OCI-LY1 (cell line): ENCODE measurements at regions not wholly inside any gene's neighbourhood (a gene's known extent, or its start where the extent isn't known, plus 50 kb on each side); places are given as distances from the start of the nearest gene placed in this dataset.
A peak's percentile ranks its signal among the peaks of the same experiment; 100 is the strongest.

ENCODE experiments used
- H2AFZ ChIP-seq: fragments of 200-600 bp; sonication (generic), shearing (Covaris generic); 2 replicates; pipeline ENCODE4 v1.6.0; 2014; ENCODE audit warnings: antibody characterized with exemption, mild to moderate bottlenecking, low read length
- H3F3A ChIP-seq: fragments of 200-600 bp; sonication (generic), shearing (Covaris generic); 2 replicates; pipeline ENCODE4 v1.6.0; 2014; ENCODE audit warnings: mild to moderate bottlenecking, antibody characterized with exemption, low read length, moderate library complexity; ENCODE audit not compliant: insufficient read depth
- H3K27ac ChIP-seq: fragments of 200-600 bp; sonication (generic); 2 replicates; pipeline ENCODE4 v1.5.1; 2014; ENCODE audit warnings: low read length, mixed run types, mild to moderate bottlenecking, low read depth; ENCODE audit not compliant: poor library complexity, severe bottlenecking
- H3K27me3 ChIP-seq: fragments of 200-600 bp; sonication (generic); 2 replicates; pipeline ENCODE4 v1.6.0; 2014; ENCODE audit warnings: antibody characterized with exemption, mild to moderate bottlenecking, low read length, moderate library complexity; ENCODE audit not compliant: insufficient read depth
- H3K36me3 ChIP-seq: fragments of 200-600 bp; sonication (generic); 2 replicates; pipeline ENCODE4 v1.6.1; 2014; ENCODE audit warnings: mild to moderate bottlenecking, antibody characterized with exemption, low read length, moderate library complexity, mixed read lengths; ENCODE audit not compliant: insufficient read depth
- H3K4me1 ChIP-seq: fragments of 200-600 bp; sonication (generic); 2 replicates; pipeline ENCODE4 v1.5.1; 2014; ENCODE audit warnings: mild to moderate bottlenecking, low read length, moderate library complexity; ENCODE audit not compliant: insufficient read depth, severe bottlenecking
- H3K4me2 ChIP-seq: fragments of 200-600 bp; sonication (generic), shearing (Covaris generic); 2 replicates; pipeline ENCODE4 v1.6.1; 2014; ENCODE audit warnings: low read length
- H3K4me3 ChIP-seq: fragments of 200-600 bp; sonication (generic); 2 replicates; pipeline ENCODE4 v1.5.1; 2014; ENCODE audit warnings: low read length, low read depth, mild to moderate bottlenecking, mixed read lengths; ENCODE audit not compliant: poor library complexity, severe bottlenecking
- H3K79me2 ChIP-seq: fragments of 200-600 bp; shearing (Covaris generic); 2 replicates; pipeline ENCODE4 v1.6.1; 2016; ENCODE audit warnings: mixed run types, low read length, mixed read lengths; ENCODE audit not compliant: insufficient read depth
- H3K9ac ChIP-seq: fragments of 200-600 bp; sonication (generic), shearing (Covaris generic); 2 replicates; pipeline ENCODE4 v1.6.1; 2014; ENCODE audit warnings: mild to moderate bottlenecking, low read length, mixed read lengths
- H3K9me2 ChIP-seq: fragments of 200-600 bp; sonication (generic), shearing (Covaris generic); 2 replicates; pipeline ENCODE4 v1.6.1; 2014; ENCODE audit warnings: low read depth, mild to moderate bottlenecking, low read length, mixed read lengths
- H3K9me3 ChIP-seq: fragments of 200-600 bp; shearing (Covaris generic); 2 replicates; pipeline ENCODE4 v1.6.1; 2014; ENCODE audit warnings: low read length, mixed read lengths
- H4K20me1 ChIP-seq: fragments of 200-600 bp; sonication (generic), shearing (Covaris generic); 2 replicates; pipeline ENCODE4 v1.6.0; 2016; ENCODE audit warnings: mild to moderate bottlenecking, low read length; ENCODE audit not compliant: insufficient read depth
- EZH2 ChIP-seq: fragments of 200-600 bp; sonication (generic), shearing (Covaris generic); IDR thresholded peaks from 2 replicates; pipeline ENCODE4 v1.8.0; 2017; ENCODE audit warnings: borderline replicate concordance, mixed run types, mild to moderate bottlenecking, antibody characterized with exemption, low read length, moderate library complexity, mixed read lengths
- TF ChIP-seq, protein P1 (sequence below): fragments of 200-600 bp; sonication (generic), shearing (Covaris generic); IDR thresholded peaks from 2 replicates; pipeline ENCODE4 v1.5.1; 2017; ENCODE audit warnings: mild to moderate bottlenecking, antibody characterized with exemption, low read length, moderate library complexity, mixed read lengths

GRCh38 chr7:34584526-34584925 is 73.5 kb upstream of the NPSR1 start:
- Histone ChIP-seq H3K79me2 (no peaks in the 10 kb centered on the region), H2AFZ (no peak overlapping the region), H3K9me2 (no peaks in the 10 kb centered on the region), H3K27me3 (no peaks in the 10 kb centered on the region), H3K36me3 (no peaks in the 10 kb centered on the region), H3K4me2 (no peak overlapping the region), H3F3A (peaks cover 3% of the 10 kb centered on the region; the same call in 1 of the 2 replicates), H3K9ac (no peak overlapping the region), H3K4me1 (no peaks in the 10 kb centered on the region), H4K20me1 (no peaks in the 10 kb centered on the region), H3K9me3 (no peaks in the 10 kb centered on the region), H3K27ac (no peak overlapping the region), H3K4me3 (no peak overlapping the region)
- TF ChIP-seq, protein P1, sequence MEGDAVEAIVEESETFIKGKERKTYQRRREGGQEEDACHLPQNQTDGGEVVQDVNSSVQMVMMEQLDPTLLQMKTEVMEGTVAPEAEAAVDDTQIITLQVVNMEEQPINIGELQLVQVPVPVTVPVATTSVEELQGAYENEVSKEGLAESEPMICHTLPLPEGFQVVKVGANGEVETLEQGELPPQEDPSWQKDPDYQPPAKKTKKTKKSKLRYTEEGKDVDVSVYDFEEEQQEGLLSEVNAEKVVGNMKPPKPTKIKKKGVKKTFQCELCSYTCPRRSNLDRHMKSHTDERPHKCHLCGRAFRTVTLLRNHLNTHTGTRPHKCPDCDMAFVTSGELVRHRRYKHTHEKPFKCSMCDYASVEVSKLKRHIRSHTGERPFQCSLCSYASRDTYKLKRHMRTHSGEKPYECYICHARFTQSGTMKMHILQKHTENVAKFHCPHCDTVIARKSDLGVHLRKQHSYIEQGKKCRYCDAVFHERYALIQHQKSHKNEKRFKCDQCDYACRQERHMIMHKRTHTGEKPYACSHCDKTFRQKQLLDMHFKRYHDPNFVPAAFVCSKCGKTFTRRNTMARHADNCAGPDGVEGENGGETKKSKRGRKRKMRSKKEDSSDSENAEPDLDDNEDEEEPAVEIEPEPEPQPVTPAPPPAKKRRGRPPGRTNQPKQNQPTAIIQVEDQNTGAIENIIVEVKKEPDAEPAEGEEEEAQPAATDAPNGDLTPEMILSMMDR: no peak
- no peak for TF ChIP-seq EZH2

DNA sequence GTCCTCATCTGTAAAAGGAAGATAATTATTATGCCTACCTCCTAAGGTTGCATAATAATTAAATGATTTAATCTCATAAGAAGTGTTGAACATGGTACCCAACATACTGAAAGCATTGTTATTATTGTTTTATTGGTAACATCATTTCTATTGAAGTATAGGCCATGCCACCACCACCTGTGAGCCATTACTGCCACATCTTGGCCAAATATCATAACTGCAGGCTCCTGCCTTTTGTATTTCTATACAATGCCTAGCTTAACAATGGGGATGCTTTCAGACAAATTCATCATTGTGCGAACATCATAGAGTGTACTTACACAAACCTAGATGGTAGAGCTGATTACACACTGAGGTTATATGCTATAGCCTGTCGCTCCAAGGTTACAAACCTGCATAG is 61.1 kb upstream of the NPSR1 start:
- Histone ChIP-seq H3K9ac (no peak overlapping the region), H3K27me3 (no peaks in the 10 kb centered on the region), H3K9me2 (no peaks in the 10 kb centered on the region), H3K36me3 (no peaks in the 10 kb centered on the region), H3K79me2 (no peaks in the 10 kb centered on the region), H4K20me1 (no peaks in the 10 kb centered on the region), H3K27ac (no peak overlapping the region), H3F3A (no peaks in the 10 kb centered on the region), H3K4me2 (no peak overlapping the region), H3K4me1 (no peaks in the 10 kb centered on the region), H3K9me3 (no peaks in the 10 kb centered on the region), H2AFZ (no peak overlapping the region), H3K4me3 (no peak overlapping the region)
- TF ChIP-seq EZH2: no peak
- TF ChIP-seq, protein P1: peak; percentile 69

- Histone ChIP-seq H3K9ac (no peak overlapping the region), H3K9me3 (no peaks in the 10 kb centered on the region), H3K4me3 (no peak overlapping the region), H3F3A (no peaks in the 10 kb centered on the region), H3K27ac (no peak overlapping the region), H3K27me3 (no peaks in the 10 kb centered on the region), H3K79me2 (no peaks in the 10 kb centered on the region), H3K9me2 (no peaks in the 10 kb centered on the region), H4K20me1 (no peaks in the 10 kb centered on the region), H3K4me1 (no peaks in the 10 kb centered on the region), H2AFZ (no peak overlapping the region), H3K36me3 (no peaks in the 10 kb centered on the region), H3K4me2 (no peak overlapping the region)
- TF ChIP-seq, protein P1: no peak
- TF ChIP-seq EZH2: no peak
These were observed 54.1 kb upstream of the NPSR1 start for GRCh38 chr7:34603711-34604444.
